HepG2 (cell line): ENCODE measurements at regions not wholly inside any gene's neighbourhood (a gene's known extent, or its start where the extent isn't known, plus 50 kb on each side); places are given as distances from the start of the nearest gene placed in this dataset.

Experiments used
- ATAC-seq: fragments of 200-7000 bp; cut with Tn5 transposase; 3 replicates; pipeline ENCODE4 v1.9.1; 2020; ENCODE audit warnings: mild to moderate bottlenecking, moderate library complexity
- BruUV-seq: library from RNA; stranded (reverse); fragments of 400-500 nt; replicated peaks from 2 replicates; lab custom pipeline; 2021; lab: Mats Ljungman, UMichigan
- CTCF ChIA-PET: fragments of 300-600 bp; formaldehyde crosslinking; extraction: SDS; loops from one replicate; lab custom pipeline; 2021; ENCODE audit warnings: low total read pairs, inconsistent platforms, low intra/inter-chr PET ratio; lab: Yijun Ruan, JAX
- POLR2A ChIA-PET: fragments of 350-600 bp; sonication (Branson Sonifier 250); formaldehyde crosslinking; loops from one replicate; lab custom pipeline; 2020; ENCODE audit warnings: antibody characterized with exemption, inconsistent platforms; lab: Yijun Ruan, JAX
- DNase-seq: peaks from one replicate; pipeline ENCODE4 v3.0.0-alpha.2; 2015; ENCODE audit warnings: low spot score
- FAIRE-seq: peaks from 3 replicates; lab custom pipeline; 2011; peaks lifted over from hg19 to GRCh38; lab: Jason Lieb, UNC
- H2AFZ ChIP-seq: one replicate; pipeline ENCODE4 v1.6.1; 2011; ENCODE audit warnings: low read length, inconsistent platforms
- H3K27ac ChIP-seq: fragments of 300-600 bp; 3 replicates; pipeline ENCODE4 v1.8.0; 2011; ENCODE audit warnings: mixed run types, mild to moderate bottlenecking, mixed read lengths, low read length, inconsistent platforms; ENCODE audit not compliant: insufficient read depth; ENCODE audit errors: extremely low read length
- H3K27me3 ChIP-seq, 2 experiments: fragments of 200-600 bp in 1 of 2; 2 replicates in 1 of 2; 3 replicates in 1 of 2; pipeline versions ENCODE4 v1.6.0 to v1.8.0; 2011; ENCODE audit warnings: low read length in 2 of 2, mild to moderate bottlenecking in 2 of 2, moderate library complexity in 2 of 2, inconsistent platforms in 1 of 2; ENCODE audit not compliant: insufficient read depth in 2 of 2, control insufficient read depth in 1 of 2
- H3K36me3 ChIP-seq, 2 experiments: fragments of 200-600 bp in 1 of 2; replicated peaks in 1 of 2; 2 replicates in 1 of 2; 3 replicates in 1 of 2; pipeline versions ENCODE4 v1.5.1 to v1.8.0; 2011; ENCODE audit warnings: low read length in 2 of 2, inconsistent platforms in 1 of 2; ENCODE audit not compliant: insufficient read depth in 2 of 2, control insufficient read depth in 1 of 2
- H3K4me1 ChIP-seq: 2 replicates; pipeline ENCODE4 v1.5.1; 2012; ENCODE audit warnings: low read length, inconsistent platforms; ENCODE audit not compliant: insufficient read depth
- H3K4me2 ChIP-seq: 2 replicates; pipeline ENCODE4 v1.6.0; 2011; ENCODE audit warnings: low read depth, low read length, inconsistent platforms
- H3K4me3 ChIP-seq, 3 experiments: fragments of 200-600 bp in 1 of 3; sonication (generic), shearing (Covaris generic) in 1 of 3; replicated peaks in 1 of 3; 2 replicates each; pipeline ENCODE4 v1.5.1; 2011 to 2016; ENCODE audit warnings: low read length in 3 of 3, inconsistent platforms in 2 of 3, low read depth in 2 of 3, mild to moderate bottlenecking in 2 of 3, control low read depth in 1 of 3, mixed read lengths in 1 of 3; ENCODE audit not compliant: insufficient read depth in 1 of 3
- H3K79me2 ChIP-seq: one replicate; pipeline ENCODE4 v1.6.1; 2011; ENCODE audit warnings: low read length, inconsistent platforms; ENCODE audit not compliant: insufficient read depth
- H3K9ac ChIP-seq: 2 replicates; pipeline ENCODE4 v1.6.0; 2011; ENCODE audit warnings: mild to moderate bottlenecking, low read depth, low read length, inconsistent platforms; ENCODE audit not compliant: insufficient read depth
- H3K9me3 ChIP-seq: 2 replicates; pipeline ENCODE4 v1.5.1; 2012; ENCODE audit warnings: mild to moderate bottlenecking, low read length
- H4K20me1 ChIP-seq: 2 replicates; pipeline ENCODE4 v1.6.0; 2011; ENCODE audit warnings: inconsistent platforms, mild to moderate bottlenecking, low read length, moderate library complexity; ENCODE audit not compliant: insufficient read depth
- FOXO1 ChIP-seq: sonication (generic); formaldehyde crosslinking; IDR thresholded peaks from 2 replicates; pipeline ENCODE4 v1.4.0; 2020; ENCODE audit warnings: missing genetic modification reagents
- GRHL1 ChIP-seq: sonication (generic); formaldehyde crosslinking; conservative IDR thresholded peaks from 2 replicates; pipeline ENCODE4 v1.8.0; 2022; ENCODE audit warnings: missing genetic modification reagents
- IRF2 ChIP-seq: IDR thresholded peaks from 2 replicates; pipeline ENCODE4 v1.6.1; 2018; ENCODE audit warnings: missing genetic modification reagents, missing compliant biosample characterization
- MED8 ChIP-seq: sonication (generic); formaldehyde crosslinking; IDR thresholded peaks from 2 replicates; pipeline ENCODE4 v1.8.1; 2023; ENCODE audit warnings: mild to moderate bottlenecking, missing genetic modification reagents; ENCODE audit not compliant: insufficient replicate concordance
- NONO ChIP-seq, 2 experiments: fragments of 450-650 bp in 1 of 2; sonication (generic) in 1 of 2; formaldehyde crosslinking in 1 of 2; IDR thresholded peaks in 1 of 2; conservative IDR thresholded peaks in 1 of 2; 2 replicates each; pipeline versions ENCODE4 v1.6.1 to v1.8.0; 2017 to 2022; ENCODE audit warnings: mild to moderate bottlenecking in 1 of 2, missing genetic modification reagents in 1 of 2, moderate library complexity in 1 of 2
- SYNCRIP ChIP-seq: fragments of 200-400 bp; formaldehyde crosslinking; IDR thresholded peaks from 2 replicates; pipeline ENCODE4 v1.6.1; 2018; ENCODE audit warnings: mild to moderate bottlenecking, low read depth, low read length; ENCODE audit not compliant: insufficient read depth
- ZBTB37 ChIP-seq: sonication (generic); formaldehyde crosslinking; IDR thresholded peaks from 2 replicates; pipeline ENCODE4 v1.4.0; 2020; ENCODE audit warnings: mild to moderate bottlenecking, missing genetic modification reagents
- WGBS: methylation state at CpG from one replicate; pipeline ENCODE4 v1.1.6; 2017; ENCODE audit warnings: low lambda C conversion rate; 5-methylcytosine and 5-hydroxymethylcytosine counted together
- in situ Hi-C: cut with HindIII; loops from 2 replicates; pipeline ENCODE4 v1.10.0; 2017; ENCODE audit warnings: low pct_unique_long_range_greater_than_20kb; ENCODE audit not compliant: extremely low pct_ligation_motif_present
- intact Hi-C: fragments of 100-400 bp; cut with micrococcal nuclease; formaldehyde crosslinking; loops from one replicate; pipeline ENCODE4 v1.10.0; 2022; ENCODE audit not compliant: unreplicated experiment

DNA sequence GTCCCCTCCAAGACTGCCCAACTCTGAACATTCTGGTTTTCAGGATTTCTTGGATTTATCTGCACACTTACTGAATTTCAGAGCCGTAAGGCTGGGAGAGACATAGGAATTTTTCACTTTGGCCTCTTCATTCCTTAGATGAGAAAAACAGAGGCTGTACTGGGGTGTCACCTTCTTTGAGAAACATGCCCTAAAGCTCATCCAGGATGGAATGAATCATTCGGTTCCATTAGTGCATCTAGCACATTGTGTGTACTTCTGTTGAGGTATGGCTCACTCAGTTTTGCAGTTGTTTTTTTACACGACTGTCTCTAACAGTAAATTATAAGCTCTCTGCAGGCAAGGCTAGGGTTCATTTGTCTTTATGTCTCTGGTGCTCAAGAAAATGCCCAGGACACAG lies 383.4 kb downstream of the GATA3 start:
- no peak for ATAC-seq
- Histone ChIP-seq H4K20me1 (no peaks in the 10 kb centered on the region), H3K4me1 (no peaks in the 10 kb centered on the region), H3K27ac (no peak overlapping the region), H3K79me2 (no peaks in the 10 kb centered on the region), H3K9me3 (no peaks in the 10 kb centered on the region), H3K4me3 (no peak overlapping the region), H3K9ac (no peak overlapping the region), H3K36me3 (no peaks in the 10 kb centered on the region), H2AFZ (no peak overlapping the region), H3K27me3 (no peaks in the 10 kb centered on the region), H3K4me2 (no peak overlapping the region)
- in situ Hi-C loops, result no loop called here
- no peak for DNase-seq
- POLR2A ChIA-PET, result no interaction called here
- TF ChIP-seq IRF2 (CRISPR knock-in tag), result no peak
- no peak for TF ChIP-seq MED8 (CRISPR knock-in tag)
- no peak for TF ChIP-seq FOXO1 (CRISPR knock-in tag)
- TF ChIP-seq ZBTB37 (CRISPR knock-in tag), result no peak
- no peak for TF ChIP-seq NONO (IDR thresholded peaks at IDR 0.05)
- TF ChIP-seq NONO (CRISPR knock-in tag; conservative IDR thresholded peaks at IDR 0.05), result no peak
- no peak for TF ChIP-seq GRHL1 (CRISPR knock-in tag)
- no peak for TF ChIP-seq SYNCRIP
- WGBS, result 13% methylated on average over 3 of the region's 3 CpGs
- intact Hi-C loops, result no loop called here
- BruUV-seq, result no TSS peak
- no peak for FAIRE-seq
- CTCF ChIA-PET, result no interaction called here
